SIG-M5 treated with dmso at 0.1 percent for 504 hours (cell line): ENCODE measurements at regions not wholly inside any gene's neighbourhood (a gene's known extent, or its start where the extent isn't known, plus 50 kb on each side); places are given as distances from the start of the nearest gene placed in this dataset.
A peak's percentile ranks its signal among the peaks of the same experiment; 100 is the strongest.
"Not testable (repeated sequence)": the region's sequence is repeated elsewhere in the genome, so short reads cannot be mapped to it uniquely, and the experiment has no call there.

ENCODE experiments used
- DNase-seq: peaks from one replicate; lab custom pipeline; 2025; ENCODE audit not compliant: unreplicated experiment; lab: John Stamatoyannopoulos, UW

DNA sequence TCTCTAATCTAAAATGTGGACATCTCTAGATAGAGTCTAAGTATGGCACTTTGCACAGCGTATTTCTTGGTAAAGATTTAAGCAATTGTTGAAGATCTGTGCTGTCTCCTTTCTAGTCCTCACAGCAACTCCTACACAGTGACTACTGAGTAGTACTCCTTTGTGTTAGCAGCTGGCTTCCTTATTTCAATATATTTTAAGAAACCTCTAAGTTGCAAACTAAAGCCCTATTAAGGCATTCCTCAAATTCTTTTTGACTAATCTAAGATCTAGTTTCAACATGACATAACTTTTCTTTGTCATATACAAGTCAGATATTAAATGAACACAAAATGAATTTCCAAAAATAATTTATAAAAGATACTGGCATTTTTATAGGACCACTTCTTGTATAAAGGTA, 121.8 kb upstream of the DNAJC10 start:
- no peak for DNase-seq

- DNase-seq = no peak
These were observed 120.4 kb upstream of the DNAJC10 start for GRCh38 chr2:182595650-182596049.

GRCh38 chr2:182597570-182598295, 118.3 kb upstream of the DNAJC10 start:
- DNase-seq = no peak

DNA sequence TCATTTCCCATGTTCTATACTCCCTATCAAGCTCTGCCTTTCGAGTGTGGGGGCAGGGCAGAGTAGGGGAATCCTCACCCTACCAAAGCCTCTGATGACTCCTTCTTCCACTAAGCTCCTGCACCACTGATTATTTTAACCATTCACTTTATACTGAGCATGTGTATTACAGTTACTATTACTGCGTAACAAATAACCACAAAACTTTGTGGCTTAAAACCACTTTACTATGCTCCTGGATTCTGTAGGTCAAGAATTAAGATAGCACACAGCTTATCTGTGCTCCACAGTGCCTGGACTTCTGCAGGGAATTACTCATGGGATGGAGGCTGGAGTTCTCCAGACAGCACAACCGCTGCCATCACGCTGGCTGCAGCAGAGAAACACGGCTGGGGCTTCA, 117.4 kb upstream of the DNAJC10 start:
- DNase-seq = no peak

- no peak for DNase-seq
These were observed 110.9 kb upstream of the DNAJC10 start for GRCh38 chr2:182605166-182605565.

DNA sequence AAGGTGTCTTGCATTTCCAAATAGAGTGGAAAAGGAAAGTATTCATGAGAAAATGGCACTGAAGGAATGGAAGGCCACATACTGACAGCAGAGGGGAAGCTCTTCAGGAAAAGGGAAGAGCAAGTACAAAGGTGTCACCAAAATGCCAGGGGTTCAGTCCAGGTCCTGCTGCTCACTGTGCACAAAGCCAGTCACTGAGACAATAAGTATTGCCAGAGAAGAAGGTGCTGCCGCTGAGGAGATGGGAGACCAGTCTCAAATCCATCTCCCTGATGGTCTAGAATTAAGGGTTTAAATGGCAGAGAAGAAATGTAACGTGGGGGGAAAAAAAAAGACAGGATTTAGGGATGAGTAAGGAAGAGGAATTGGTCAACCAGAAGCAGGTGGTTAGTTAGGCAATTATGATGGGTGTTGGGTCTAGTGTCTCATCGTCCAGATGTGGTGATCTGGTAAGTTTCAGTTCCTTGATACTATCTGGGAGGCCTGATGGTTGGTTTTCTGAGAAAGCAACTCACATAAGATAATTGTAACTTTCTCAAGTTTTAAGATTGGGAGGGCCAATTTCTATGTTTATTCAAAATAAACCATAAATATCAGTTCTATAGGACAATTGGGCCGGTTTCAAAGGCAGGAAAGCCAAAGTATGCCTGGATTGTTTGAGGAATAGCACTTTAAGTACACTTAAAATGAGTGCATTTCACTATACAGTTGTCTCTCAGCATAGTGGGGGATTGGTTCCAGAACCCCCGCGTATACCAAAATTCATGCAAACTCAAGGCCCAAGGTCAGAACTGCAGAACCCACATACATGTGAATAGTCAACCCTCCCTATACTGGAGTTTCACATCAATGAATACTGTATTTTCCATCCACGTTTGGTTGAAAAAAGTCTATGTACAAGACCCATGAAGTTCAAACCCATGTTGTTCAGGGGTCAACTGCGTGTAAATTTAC, 109.1 kb upstream of the DNAJC10 start:
- peak; percentile 48 for DNase-seq

GRCh38 chr2:182608181-182608845, 107.7 kb upstream of the DNAJC10 start:
- DNase-seq = no peak

- not testable (repeated sequence) for DNase-seq
These were observed 107.1 kb upstream of the DNAJC10 start for GRCh38 chr2:182609005-182609404.

DNA sequence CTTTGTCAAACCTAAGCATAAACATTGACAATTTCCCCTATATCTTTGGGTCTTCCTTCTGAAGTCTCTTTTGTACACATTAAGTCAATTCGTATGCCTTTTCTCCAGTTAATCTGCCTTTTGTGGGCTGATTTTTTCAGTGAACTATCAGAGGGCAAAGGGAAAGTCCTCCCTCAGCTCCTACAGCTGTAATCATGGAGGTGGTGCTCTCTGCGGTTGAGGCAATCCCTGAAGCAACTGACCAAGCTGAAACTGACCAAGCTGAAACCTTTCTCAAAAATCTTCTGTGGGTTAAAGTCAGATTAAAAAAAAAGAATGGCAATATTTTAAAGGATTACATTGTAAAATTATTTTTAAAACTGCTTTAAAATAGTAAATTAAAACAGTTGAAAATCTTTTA, 105.8 kb upstream of the DNAJC10 start:
- no peak for DNase-seq

DNA sequence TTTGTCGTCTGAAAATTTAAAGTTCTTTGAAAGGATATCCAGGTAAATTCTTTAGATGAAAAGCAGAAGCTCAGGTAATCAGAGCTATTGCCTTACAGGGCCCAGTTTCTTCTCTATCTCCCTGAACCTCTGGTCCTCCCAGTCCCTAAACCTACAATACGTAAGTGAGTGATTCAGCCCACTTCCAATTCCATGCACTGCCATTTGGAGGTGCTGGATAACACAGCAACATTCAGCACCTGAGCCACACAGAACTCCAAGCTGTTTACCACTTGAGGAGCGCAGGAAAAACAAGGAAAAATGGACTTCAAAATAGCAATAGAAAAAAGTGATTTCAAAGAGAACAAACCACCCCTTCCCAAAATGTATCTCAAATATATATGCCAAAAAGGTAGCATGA, 105.0 kb upstream of the DNAJC10 start:
- DNase-seq = no peak

DNA sequence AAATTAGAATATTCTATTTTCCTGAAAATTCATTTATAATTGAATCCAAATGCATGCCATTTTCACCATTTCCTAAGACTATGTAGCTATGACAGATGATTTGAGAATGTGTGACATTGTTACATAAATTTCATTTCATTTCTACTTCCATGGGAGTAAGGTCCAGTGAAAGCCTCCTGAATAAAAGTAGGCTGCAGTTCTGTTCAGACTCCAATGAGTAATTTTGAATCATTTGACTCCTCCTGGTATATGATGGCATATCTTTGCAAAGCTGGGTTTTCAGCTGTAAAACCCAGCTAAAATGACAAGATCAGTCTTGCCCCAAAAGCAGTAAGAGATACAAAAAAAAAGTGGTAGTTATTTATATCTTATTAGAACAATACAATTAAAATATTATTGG, 101.0 kb upstream of the DNAJC10 start:
- DNase-seq = no peak

GRCh38 chr2:182616471-182617393, 99.3 kb upstream of the DNAJC10 start:
- DNase-seq = no peak

GRCh38 chr2:182618672-182619079, 97.4 kb upstream of the DNAJC10 start:
- no peak for DNase-seq

- DNase-seq = no peak
These were observed 96.8 kb upstream of the DNAJC10 start for GRCh38 chr2:182619276-182619675.

DNA sequence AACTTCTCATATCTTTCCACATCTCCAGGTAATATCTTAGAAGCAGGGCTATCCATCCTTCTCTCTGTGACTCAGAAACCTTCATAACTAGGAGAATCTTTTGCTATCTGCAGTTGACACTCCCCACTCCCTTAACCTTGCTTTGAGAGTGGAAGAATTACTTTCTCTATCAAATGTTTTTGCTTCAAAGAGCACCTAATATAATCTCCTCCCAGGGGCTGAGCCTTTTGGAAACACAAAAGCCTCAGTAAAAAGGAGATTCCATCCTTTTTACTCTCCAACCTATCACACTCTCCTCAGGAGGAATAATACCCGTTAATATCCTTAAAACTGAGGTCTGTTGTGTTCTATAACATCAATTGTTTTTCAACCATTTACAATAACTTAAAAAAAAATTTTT, 94.9 kb upstream of the DNAJC10 start:
- no peak for DNase-seq

DNA sequence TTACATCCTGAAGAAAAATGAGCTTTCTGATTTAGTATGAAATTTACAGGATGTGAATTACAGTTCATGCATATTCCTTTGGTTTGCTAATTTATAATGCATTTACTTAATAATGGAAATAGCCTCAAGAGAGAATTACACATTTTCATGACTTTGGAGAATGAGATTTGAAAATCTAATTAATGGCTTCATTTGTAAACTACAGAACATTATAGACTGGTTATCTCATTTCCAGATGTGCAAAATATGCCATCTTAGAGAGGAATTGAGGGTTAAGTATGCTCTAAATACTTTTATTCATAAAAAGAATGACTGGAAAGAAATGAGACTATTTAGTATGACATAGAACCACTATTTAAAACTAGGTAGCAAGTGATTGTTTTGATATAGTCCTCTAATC, 94.2 kb upstream of the DNAJC10 start:
- DNase-seq = no peak

DNA sequence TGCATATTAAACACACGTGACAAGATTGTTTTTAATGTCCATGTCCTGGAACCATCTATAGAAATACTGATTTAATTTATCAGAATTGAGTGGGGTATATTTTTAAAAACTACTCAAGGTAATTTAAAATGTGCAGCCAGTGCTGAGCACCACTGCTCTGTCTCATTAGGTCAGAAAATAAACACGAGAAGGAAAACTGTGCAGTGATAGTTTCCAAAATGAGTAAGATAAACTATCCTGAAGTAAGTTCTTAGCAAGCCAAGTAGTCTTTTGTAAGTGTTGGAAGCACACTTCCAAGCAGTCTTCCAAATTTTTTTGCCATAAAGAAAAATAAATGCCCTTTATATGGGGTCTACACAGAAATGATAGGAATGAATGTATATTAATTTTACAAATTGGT, 93.8 kb upstream of the DNAJC10 start:
- no peak for DNase-seq

DNA sequence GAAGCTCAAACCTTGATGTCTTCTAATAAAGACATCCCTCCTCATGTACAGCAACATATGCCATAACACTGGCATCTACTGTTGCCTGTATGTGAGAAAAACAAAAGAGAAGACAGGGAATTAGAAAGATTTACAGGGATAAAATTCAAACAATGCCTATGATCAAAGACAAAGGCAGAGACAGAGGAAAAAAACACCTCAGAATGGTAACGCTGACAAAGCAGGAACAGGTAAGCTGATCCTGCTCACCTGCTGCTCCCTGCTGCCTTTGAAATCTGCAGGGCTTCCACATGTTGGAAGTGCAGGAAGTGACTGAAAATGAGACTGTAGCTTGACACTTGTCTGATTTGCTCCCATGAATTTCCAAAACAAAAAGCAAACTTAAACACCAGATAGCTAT, 90.2 kb upstream of the DNAJC10 start:
- no peak for DNase-seq

GRCh38 chr2:182628916-182629315, 87.1 kb upstream of the DNAJC10 start:
- no peak for DNase-seq

DNA sequence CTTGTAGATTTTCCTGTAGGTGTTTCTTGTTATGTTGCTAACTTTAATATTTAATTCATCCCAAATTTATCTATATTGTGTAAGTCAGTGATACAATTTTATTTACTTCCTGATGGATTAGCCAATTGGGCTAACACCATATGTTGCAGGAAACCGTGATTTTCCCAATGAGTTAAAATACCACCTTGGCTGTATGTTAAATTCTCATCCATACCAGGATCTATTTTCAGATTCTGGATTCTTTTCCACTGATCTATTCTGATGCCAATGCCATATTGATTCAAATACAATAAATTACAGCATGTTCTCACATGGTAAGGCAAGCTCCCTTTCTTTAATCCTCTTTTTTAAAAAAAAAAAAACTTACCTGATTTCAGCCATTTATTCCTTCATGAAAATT, 85.8 kb upstream of the DNAJC10 start:
- DNase-seq = no peak

DNA sequence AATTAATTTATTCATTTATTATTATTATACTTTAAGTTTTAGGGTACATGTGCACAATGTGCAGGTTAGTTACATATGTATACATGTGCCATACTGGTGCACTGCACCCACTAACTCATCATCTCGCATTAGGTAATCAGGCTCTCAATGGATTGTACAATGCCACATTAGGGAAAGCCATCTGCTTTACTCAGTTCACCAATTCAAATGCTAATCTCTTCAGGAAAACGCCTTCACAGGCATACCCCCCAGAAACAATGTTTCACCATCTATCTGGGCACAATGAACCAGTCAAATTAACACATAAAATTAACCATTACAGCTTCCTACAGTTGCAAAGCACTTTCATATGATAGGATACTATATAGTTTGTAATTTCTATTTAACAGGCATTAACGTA, 84.8 kb upstream of the DNAJC10 start:
- DNase-seq = no peak
